GM19438 (cell line): ENCODE measurements at regions not wholly inside any gene's neighbourhood (a gene's known extent, or its start where the extent isn't known, plus 50 kb on each side); places are given as distances from the start of the nearest gene placed in this dataset.
"Not testable (repeated sequence)": the region's sequence is repeated elsewhere in the genome, so short reads cannot be mapped to it uniquely, and the experiment has no call there.

ENCODE experiments used
- ATAC-seq: cut with Tn5 transposase; IDR thresholded peaks from one replicate; pipeline ENCODE4 v1.9.1; 2021; ENCODE audit warnings: low read depth; ENCODE audit not compliant: unreplicated experiment

DNA sequence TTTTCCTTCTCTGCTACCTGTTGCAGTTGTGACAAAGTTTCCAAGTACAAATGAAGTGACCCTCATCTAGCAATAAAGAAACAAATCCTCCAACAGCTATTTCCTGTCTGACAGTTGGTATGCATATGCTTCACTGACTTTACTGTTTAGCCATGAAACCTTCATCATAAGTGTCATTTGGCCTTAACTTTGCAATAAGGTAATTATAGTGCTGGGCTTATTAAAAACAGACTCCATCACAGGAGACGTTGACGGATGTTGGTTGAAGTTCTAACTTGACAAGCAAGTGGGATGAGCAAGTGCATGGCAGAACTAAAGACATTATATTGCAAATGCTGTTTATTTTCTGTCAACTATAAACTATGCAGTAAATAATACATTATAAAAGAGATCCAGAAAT is 425.2 kb downstream of the RPS29 start:
- no peak for ATAC-seq

GRCh38 chr14:49159081-49159480 is 427.1 kb downstream of the RPS29 start:
- no peak for ATAC-seq

DNA sequence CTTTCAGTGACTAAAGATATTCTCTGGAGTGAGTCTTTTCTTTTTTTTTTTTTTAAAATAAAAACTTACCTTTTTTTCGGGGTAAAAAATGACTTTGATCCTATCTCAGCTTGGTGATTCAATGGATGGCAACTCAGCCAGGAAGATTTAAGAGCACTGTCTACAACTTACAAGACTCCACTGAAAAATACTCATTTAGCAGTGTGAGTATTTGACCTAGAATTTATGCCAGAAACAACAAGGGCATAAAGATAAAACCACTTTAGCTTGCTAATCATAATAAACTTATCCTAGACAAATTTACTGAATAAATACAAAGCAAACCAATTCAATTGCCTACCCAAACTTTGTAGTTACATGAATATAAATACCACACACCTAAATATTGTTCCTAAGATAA is 446.6 kb downstream of the RPS29 start:
- ATAC-seq, result no peak

DNA sequence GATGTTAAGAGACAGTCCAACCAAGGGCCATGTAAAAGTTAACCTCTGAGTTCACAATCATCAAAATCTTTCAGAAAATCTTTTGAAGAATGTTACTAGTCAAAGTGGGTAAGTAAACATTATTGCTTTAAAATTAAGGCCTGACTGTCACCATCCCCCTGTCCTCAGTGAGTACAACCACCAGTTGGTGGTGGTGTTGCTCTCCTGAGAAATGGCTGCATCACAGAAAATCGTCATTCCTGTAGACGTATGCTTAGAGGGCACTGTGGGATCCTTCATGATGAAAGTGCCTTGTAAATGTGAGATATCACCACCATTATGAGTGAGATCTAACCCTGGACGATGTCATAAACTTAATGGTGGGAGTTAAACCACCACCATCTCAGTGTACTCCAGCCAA is 451.2 kb downstream of the RPS29 start:
- ATAC-seq, result no peak

DNA sequence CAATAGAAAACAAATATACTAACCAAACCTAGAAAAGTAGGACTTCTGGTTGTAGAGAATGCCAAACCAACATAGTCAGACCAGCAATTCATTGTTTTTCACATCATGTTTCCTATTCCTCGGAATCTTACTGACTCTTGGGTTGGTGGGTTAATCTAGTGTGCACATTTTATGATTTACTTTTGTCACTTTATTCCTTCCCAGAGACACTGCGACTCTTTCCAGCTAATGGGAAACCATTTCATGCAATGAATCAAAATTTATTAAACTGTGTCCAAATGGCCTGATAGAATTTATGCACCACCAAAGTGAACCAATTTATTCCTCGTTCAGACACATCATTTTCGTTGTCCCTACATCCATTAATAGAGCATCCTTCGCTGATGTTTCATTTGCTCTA is 464.9 kb downstream of the RPS29 start:
- ATAC-seq, result no peak

DNA sequence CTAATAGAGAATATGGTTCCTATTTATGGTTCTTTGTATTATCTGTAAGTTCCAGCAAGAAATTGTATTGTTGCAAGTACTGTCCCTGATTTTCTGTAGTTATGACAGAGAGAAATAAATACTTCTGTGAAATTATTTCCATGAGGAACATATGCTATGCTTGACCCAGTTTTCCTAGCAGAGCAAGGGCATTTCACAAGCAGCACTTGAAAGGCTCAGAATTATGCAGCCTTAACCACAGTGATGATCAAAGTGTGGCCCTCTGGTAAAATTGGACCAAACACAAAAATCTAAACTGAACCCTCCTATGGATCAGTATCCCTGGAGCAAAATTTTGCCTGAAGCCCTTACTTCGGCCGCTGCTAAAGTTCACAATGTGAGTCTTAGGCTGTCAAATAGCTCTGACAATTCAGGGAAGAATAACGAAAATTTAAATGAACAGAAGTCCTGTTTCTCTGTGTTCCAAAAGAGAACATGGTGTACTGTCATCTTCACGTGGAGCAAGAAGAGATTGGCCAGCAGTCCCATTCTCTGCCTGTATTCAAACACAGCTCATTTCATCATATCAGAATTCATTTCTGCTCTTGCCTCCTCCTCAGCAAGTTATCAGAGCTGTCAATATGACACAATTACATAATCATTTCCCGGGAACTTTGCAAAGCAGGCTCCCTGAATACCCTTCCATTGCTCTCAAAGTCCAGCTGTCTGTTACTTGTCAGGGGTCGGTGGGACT is 471.9 kb downstream of the RPS29 start:
- ATAC-seq, result no peak

DNA sequence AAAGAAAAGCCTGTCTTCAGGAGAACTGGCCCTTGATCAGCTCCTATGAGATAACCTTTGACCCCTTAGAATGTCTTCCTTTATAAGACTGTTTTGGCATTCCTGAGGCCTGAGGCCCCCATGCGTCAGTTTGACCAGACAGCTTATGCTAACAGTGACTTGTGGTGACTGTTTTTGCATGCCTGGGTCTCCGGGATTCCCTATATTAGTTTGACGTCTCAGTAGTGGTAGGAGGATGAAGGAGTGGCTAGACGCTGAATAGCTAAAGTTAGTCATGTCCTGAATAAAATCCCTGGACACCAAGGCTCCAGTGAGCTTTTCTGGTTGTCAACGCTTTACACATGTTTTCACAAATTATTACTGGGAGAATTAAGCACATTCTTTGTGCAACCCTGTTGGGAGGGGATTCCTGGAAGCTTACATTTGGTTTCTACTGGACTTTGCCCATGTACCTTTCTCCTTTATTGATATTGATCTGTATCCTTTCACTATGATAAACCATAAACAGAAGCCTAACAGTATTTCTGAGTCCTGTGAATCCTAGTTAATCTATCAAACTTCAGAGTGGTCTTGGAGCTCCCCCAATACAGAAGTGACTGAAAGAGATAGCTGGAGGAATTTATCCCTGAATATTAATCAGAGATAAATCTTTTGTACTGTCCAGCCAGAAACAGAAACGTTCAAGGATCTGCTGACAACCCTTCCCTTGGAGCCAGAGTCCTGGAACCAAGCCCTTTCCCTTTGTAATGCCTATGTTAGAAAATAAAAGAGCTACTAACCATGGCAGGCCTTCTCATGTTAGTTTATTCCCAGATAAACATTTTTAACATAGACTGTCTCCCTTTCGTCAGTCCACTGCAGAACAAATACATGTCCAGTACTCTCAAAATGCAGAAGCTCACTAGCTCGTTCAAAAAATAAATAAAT is 479.2 kb downstream of the RPS29 start:
- no peak for ATAC-seq

GRCh38 chr14:49105956-49106355 is 480.2 kb downstream of the RPS29 start:
- ATAC-seq, result no peak

- ATAC-seq, result no peak
Measured at GRCh38 chr14:49105512-49105911, 480.7 kb downstream of the RPS29 start.

DNA sequence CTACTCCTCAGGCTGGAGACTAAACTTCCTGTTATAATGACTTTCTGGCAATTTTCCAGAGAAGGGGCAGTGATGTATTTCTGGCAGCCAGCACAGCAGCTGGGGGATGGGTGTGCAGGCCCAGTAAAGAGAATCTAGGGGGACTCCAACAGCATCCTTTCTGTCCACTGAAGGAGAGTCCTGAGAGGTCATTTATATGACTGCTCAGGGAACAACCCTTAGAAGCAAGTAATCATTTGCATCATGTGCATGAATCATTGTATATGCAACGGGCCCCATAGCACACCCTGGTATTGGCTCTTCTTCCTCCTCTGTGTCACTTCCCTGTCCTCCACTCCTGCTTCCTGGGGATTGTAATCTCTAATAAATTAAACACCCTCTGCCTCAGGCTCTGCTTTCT is 493.8 kb downstream of the RPS29 start:
- no peak for ATAC-seq

DNA sequence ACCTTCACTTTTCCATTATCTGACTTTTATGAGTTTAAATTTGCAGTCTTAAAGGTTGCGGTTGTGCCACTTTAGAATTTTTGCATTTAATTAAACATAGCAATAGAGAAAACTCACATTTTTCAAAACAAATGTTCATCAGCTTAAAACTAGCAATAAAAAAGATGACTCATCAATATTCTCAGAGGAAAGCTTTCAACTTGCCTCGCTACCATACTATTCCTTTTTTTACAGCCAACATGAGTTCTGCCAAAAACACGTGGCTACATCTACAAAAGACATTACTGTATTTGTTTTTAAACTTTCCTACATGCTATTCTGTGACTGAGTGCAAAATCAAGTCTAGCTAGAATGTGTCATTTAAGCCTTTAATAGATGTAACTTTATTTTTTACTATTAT is 497.1 kb downstream of the RPS29 start:
- no peak for ATAC-seq

DNA sequence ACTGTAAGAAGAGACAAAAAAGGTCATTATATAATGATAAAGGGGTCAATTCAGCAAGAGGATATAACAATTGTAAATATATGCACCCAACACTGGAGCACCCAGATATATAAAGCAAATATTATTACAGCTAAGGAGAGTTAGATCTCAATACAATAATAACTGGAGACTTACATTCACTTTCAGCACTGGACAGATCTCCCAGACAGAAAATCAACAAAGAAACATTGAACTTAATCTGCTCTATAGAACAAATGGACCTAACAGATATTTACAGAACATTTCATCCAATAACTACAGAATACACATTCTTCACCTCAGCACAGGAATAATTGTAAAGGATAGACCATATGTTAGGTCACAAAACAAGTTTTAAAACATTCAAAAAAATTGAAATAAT is 512.9 kb downstream of the RPS29 start:
- not testable (repeated sequence) for ATAC-seq

GRCh38 chr14:49058511-49058910 is 527.7 kb downstream of the RPS29 start:
- ATAC-seq, result no peak

DNA sequence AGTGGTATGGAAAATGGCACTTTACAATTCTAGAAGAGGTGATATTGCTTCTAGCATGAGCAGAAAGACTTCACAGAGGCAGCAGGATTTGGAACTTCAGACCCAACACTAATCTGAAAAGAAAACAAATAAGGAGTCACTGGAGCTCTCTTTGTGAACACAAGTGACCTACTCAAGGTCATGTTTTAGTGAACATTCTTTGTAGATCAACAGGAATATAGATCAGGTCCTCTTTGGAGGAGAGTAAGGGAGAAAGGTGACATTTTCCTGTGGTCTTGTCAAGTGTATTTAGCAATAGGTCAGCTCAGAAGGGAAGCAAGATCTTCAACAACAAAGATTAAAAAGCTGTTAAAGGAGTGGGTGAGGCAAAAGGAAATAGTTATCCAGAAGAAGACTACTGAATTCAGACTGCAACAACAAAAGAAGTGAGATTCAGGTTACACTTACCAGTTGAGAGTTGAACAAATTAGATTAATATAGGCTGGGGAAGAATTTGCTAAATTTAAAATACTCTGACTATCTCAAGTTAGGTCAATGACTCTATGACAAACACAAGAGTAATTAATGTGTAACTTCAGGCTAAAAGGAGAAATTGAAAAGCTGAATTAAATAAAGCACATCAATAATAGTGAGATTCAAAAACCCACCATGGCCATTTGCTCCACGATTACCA is 528.2 kb downstream of the RPS29 start:
- ATAC-seq, result no peak

GRCh38 chr14:49056021-49056420 is 530.2 kb downstream of the RPS29 start:
- ATAC-seq, result no peak

DNA sequence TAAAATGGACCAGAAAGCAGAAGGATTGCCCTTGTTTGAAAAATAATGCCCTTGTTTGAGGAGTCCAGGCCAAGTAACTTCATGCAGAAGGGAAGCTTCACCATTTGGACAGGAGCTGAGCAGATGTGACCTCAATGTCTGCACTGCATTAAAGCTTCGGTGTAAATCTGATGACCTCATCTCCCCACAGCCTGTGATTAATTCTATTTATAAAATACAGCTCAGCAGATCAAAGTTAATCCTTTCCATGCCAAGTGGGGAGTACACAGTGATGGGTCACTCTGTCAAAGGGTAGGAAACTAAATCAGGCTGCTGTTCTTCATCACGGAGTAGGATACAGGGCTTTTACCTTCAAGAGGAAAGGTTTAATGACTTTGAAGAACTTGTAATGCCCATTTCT is 533.7 kb downstream of the RPS29 start:
- no peak for ATAC-seq

DNA sequence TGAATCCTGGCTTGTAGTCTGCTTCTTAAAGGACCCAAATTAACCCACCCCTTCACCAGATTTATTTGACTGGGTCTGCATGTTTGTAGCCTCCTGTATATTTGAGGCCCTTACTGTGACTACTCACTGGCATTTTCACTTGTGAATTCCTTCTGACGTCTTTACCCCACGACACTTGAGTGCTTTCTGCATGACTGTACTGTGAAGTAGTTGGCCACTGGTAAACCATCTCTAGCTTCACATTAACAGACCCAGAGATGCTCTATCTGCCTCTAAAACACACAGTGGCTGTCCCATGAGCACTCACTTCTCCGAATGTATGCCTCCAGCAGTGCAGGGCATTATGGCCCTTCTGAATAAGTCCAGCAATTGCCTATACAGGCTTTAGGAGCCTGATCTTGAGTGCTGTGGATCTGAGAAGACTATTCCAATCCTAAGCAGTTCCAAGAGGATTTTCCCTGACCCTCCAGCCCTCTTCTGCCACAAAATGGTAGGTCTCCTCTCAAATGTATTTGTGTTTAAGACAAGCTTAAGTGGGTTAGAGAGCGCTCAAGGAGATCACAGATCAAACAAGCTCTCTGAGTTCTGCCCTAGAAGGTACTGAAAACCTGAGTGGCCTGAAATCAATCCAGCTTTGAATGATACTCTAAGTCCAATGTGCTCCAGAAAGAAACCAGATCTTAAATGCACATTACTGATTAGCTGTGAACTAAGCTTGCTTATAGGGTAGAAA is 534.7 kb downstream of the RPS29 start:
- no peak for ATAC-seq

- ATAC-seq, result no peak
Measured at GRCh38 chr14:49050822-49051221, 535.4 kb downstream of the RPS29 start.

- ATAC-seq, result no peak
Measured at GRCh38 chr14:49049711-49050110, 536.5 kb downstream of the RPS29 start.

DNA sequence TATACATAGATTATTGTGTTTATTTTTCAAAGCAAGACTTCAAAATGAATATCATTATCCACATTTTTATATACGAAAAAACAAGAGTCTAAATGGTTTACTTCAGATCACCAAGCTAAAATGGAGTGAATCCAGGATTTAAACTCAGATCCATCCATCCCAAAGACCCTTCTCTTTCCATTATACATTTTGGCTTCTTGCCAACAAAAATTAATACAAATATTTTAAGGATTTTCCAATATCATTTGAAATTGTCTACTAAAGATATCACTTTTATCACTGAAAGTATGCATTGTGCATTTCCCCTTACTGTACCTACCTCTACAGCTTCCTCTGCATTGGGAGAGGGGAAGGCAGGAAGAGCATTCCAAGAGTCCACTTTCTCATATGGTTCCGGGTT is 541.2 kb downstream of the RPS29 start:
- no peak for ATAC-seq
